ENCODE measurements at regions not wholly inside any gene's neighbourhood (a gene's known extent, or its start where the extent isn't known, plus 50 kb on each side); places are given as distances from the start of the nearest gene placed in this dataset.
"Not testable (repeated sequence)": the region's sequence is repeated elsewhere in the genome, so short reads cannot be mapped to it uniquely, and the experiment has no call there.

GRCh38 chr13:108074429-108074828 lies 140.9 kb downstream of the LIG4 start:
- not testable (repeated sequence) for DNase-seq

DNA sequence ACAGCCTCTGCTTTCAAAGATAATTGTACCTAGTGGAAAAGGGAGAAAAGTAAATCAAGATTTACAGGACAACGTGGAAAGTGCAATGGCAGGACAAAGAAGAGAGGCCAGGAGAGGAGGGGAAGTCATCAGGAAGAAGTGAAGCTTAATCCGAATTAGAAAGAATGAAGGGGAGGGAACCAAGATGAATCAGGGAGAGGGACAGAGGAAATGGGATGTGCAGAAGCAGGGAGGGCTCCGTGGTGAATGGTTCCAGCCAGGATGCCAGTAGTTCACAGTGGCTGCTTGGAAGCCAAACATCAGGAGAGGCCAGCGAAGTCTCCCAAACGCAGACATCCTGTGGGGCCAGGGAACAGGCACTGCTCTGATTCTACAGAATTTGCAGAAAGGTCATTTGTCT lies 144.4 kb downstream of the LIG4 start:
- DNase-seq: no peak

DNA sequence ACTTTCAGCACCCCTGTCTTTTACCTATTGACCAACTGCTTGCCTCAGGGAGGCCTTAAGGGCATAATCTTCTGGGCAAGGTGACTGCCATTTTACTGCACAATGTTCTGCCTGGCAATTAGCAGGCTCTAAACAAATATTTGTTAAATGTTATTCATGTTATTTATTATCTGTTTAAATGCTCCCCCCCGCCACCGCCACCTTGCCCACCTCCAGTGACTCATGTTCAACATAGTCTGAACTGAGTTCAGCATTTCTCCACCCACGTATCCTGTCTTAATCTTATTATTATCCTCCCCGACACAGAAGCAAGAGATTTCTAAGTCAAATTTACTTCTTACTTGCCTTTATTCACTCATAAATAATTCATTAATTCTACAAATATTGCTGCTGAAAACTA lies 144.8 kb downstream of the LIG4 start:
- DNase-seq: no peak

GRCh38 chr13:108069521-108070210 lies 145.7 kb downstream of the LIG4 start:
- no peak for DNase-seq

DNA sequence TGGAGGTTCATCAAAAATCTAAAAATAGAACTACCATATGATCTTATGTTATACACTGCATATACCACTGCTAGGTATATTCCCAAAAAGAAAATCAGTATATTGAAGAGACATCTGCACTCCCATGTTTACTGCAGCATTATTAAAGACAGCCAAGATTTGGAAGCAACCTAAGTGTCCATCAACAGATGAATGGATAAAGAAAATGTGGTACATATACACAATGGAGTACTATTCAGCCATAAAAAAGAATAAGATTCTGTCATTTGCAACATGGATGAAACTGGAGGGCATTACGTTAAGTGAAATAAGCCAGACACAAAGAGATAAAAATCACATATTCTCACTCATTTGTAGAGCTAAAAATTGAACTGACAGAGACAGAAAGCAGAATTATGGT lies 151.0 kb downstream of the LIG4 start:
- not testable (repeated sequence) for DNase-seq

DNA sequence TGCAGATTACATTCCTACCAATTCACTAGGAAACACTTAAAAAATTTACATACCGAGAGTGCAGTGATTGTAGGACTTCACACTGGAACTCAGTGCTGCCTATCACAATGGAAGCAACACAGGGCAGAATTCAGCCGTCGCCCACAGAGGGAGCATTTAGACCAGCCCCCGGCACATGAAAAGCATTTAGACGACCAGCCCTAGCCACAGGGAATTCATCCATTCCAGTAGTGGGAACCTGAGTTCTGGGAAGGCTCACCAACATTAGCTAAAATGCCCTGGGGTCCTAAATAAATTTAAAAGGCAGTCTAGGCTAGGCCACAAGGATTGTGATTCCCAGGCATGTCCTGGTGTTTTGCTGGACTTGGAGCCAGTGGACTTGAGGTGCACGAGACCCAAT lies 155.2 kb downstream of the LIG4 start:
- no peak for DNase-seq

- no peak for DNase-seq
These were observed 159.1 kb downstream of the LIG4 start for GRCh38 chr13:108056278-108056677.

DNA sequence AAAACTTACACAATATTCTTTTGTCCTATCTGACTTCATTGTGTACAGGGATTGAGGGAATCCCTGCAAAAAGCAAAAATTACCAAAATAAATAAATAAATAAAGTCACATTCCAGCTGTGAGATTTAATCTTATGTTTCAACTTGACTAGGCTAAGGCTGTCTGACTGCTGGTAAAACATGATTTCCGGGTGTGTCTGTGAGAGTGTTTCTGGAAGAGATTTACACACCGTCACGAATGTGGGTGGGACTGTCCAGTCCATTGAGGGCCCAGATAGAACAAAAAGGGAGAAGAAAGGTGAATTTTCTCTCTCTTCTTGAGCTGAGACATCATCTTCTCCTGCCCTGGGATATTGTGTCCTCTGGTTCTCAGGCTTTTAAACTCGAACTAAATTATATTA lies 166.1 kb downstream of the LIG4 start:
- no peak for DNase-seq

- no peak for DNase-seq
These were observed 170.4 kb downstream of the LIG4 start for GRCh38 chr13:108044954-108045353.

DNA sequence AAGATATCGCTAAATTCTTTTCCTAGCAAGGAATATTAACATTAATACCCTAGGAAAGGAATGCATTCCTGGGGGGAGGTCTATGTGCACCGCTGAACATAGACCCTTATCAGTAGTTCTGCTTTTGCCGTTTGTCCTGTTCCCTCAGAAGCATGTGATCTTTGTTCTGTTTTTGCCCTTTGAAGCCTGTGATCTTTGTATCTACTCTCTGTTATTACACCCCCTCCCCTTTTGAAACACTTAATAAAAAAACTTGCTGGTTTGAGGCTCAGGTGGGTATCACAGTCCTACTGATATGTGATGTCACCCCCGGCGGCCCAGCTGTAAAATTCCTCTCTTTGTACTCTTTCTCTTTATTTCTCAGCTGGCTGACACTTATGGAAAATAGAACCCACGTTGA lies 172.5 kb downstream of the LIG4 start:
- DNase-seq: not testable (repeated sequence)

DNA sequence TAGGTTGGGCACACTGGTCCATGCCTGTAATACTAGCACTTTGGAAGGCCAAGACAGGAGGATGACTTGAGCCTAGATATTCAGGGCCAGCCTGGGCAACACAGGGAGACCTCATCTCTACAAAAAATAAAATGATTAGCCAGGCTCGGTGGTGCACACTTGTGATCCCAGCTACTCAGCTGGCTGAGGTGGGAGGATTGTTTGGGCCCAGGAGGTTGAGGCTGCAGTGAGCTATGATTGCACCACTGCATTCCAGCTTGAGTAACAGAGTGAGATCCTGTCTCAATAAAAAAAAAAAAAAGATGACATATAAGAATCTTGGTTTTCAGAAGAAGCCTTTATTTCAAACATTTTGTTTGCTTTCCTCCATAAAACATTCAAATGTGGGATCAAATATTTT lies 178.0 kb downstream of the LIG4 start:
- no peak for DNase-seq

DNA sequence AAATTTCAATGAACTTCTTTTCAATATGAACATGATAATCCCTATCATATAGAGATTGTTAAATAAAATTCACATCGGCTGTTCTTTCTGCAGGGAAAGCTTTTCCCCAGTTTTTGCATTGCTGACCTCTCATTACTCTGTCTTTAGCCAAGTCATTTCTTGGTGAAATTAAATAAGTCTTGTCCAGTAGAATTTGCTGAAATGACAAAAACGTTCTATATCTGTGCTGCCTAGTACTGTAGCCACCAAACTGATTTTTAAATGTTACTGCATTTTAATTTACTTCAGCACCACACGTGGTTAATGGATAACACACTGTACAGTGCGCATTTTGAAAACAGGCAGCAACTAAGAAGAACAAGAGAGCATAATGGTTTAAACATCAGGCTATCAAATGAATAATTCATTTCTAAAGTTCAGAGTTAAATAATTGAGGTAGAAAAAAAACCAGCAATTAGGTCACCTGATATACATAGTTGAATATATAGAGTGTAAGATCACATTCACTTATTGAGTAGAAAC lies 178.9 kb downstream of the LIG4 start:
- no peak for DNase-seq

DNA sequence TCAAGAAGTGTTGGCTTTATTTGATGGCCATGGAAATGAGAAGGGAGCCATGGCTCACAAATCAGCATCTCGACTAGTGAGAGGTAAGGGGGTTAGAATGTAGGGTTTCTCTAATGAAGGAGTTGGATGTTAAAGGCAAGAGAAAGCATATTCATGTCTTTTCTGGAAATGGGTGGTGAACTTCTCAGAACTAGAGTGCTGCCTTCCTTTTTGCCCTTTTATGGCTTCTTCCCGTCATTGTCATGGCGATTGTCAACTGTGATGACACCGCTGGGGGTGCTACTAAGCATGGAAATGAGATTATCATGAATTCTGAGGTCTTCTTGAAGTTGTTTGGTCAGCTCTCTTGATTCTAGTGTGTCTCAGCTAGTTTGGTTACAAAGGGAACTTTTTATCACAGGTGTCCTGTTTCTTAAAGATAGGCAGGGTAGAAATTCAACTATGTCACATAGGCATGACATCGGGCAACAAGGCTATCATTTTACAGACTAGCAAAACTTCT lies 180.4 kb downstream of the LIG4 start:
- DNase-seq: no peak

GRCh38 chr13:108033800-108034707 lies 181.3 kb downstream of the LIG4 start:
- DNase-seq: no peak

DNA sequence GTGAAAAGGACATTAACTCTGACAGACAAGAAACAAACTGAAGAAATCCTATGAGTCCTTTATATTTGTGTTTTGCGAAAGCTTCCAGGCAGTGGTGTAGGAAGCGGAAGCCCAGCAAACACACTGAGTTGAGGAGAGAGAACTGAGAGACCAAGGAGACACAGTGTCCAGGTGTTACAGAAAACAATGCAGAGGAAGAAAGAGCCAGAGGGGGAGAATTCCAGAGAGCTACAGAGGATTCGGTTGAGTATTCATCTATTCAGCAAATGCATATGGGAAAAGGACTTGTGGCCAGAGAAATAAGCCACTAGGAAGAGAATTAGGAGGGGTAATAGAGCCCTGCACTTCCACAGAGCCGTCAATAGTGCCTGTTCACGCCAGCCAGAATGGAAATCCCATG lies 183.5 kb downstream of the LIG4 start:
- no peak for DNase-seq

DNA sequence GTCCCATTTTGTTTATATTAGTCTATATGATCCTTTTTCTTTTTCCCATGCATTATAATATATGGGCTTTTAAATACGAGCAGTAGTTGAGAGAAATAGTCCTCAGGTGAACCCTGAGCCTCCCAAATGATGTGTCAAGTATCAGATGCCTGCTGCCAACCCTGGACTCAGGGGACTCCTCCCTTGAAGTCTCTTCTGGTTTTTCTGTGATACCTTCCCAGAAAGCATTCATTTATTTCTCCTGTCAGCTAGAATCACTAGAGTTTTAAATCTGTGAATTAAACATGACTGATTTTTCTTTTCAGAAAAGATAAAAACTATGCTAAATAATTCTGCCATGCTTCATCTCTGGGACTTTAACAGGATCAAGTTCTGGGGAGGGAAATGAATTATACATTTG lies 184.6 kb downstream of the LIG4 start:
- no peak for DNase-seq

DNA sequence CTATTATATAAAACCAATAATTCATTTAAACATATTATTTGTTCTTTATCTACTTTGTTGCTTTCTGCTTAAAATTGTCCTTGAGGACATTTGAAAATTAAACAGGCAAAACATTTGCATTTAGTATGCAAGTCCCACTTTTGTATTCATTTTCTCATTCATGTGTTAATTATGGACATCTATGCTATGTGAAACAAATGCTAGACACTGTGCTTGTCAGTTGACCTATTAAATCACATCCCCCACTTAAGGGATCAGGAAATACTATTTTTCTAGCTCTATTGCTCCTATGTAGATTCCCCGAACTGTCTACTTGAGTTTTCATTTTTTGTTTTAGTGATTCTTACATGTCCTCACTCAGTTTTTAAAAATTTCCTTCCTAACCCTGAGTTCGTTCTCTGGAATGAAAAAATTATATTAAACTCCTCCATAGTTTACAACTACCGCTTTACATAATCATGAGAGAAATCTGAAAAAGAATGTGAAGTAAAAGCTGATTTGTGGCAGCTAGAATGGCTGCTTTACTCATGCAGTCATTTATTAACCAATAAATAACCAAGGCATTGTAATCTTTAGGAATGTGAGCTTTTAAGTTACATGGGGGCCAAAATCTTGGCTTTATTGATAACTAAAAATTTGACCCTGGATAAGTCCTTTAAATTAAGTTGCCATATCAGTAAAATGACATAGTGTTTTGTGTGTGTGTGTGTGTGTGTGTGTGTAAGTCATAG lies 188.5 kb downstream of the LIG4 start:
- no peak for DNase-seq

- no peak for DNase-seq
These were observed 195.3 kb downstream of the LIG4 start for GRCh38 chr13:108020027-108020426.

- no peak for DNase-seq
These were observed 196.9 kb downstream of the LIG4 start for GRCh38 chr13:108018371-108018870.

- DNase-seq: no peak
These were observed 208.7 kb downstream of the LIG4 start for GRCh38 chr13:108006619-108007018.

DNA sequence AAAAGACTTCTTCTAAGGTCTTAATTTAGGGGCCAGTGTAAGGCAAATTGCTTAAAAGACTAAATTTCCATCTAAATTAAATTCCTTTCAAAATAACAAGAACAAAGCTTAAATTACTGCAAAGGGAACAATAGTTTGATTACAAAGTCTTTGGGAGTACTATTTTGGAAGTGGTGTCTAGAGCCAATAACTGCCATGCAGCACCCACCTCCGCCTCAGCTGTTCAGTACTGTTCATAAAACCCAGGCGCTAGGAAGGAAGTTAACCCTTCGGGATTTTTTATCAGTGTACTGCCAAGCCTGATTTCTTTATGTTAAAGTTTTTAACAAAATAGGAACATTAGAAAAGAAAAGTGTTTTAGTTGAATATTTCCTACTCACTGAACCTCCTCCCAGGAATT lies 210.1 kb downstream of the LIG4 start:
- DNase-seq: no peak

DNA sequence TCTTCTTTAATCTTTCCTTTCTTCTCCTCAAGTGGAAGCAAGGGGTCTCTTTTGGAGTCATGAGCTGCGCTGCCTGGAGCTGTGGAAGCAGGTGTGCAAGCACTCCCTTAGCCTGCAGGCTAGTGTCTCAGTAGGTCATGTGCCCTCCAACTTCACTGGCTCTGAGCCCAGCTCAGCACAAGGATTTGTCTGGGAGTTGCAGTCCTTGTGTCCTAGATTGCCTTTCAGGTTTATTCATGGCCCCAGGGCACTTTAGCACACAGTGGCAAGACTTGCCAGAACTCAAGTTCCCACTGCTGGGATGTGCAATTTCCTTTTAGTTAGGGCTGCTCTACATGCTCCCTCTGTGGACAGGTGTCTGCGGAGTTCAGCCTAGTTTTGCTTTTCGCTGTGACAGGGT lies 211.7 kb downstream of the LIG4 start:
- DNase-seq: no peak

GRCh38 chr13:108000998-108001397 lies 214.3 kb downstream of the LIG4 start:
- DNase-seq: no peak
